SH-SY5Y (cell line): ENCODE measurements at regions not wholly inside any gene's neighbourhood (a gene's known extent, or its start where the extent isn't known, plus 50 kb on each side); places are given as distances from the start of the nearest gene placed in this dataset.

ENCODE experiments used
- GATA2 ChIP-seq: IDR thresholded peaks from 2 replicates; pipeline ENCODE4 v1.6.1; 2011; ENCODE audit warnings: mild to moderate bottlenecking, low read depth, low read length
- GATA3 ChIP-seq: IDR thresholded peaks from 2 replicates; pipeline ENCODE4 v1.6.1; 2011; ENCODE audit warnings: low read depth, mild to moderate bottlenecking, low read length, moderate library complexity

DNA sequence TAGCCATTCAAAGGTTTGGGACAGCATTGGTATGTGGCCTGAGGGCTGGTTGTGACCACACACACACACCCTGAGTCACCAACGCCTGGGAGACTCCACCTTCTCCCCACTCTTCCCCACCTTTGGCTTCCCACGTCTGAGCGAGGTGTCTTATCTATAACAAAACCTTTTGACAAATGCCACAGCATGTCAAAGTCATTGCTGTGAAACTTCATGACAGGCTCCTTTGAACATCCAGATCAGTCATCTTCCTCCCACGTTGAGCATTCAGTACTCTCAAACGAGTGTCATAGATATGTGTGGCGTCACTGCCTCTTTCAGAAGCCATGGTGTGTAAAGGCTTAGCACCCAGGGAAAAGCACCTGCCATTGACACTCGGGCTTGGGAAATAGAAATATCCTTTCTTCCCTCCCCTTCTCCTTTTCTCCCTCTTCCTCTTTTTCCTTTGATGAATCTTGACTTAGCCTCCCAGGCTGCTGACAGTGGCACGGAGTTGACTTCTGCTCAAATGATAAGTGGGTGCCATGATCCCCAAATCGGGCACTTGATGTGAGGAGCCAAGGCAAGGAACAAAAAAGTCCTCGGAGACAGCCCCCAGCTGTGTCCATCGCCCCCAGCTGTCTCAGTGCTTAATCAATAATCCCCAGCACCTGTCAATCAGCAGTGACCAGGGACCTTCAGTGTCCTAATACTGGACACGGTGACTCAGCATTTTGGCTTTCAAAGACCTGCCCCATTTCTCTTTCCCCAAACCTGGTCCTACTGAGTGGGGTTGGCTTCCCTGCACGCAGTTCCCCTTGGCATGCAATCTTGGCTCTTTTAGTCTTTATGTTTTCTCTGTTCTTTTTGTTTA is 114.8 kb downstream of the FGF18 start:
- no peak for TF ChIP-seq GATA3
- TF ChIP-seq GATA2: no peak

DNA sequence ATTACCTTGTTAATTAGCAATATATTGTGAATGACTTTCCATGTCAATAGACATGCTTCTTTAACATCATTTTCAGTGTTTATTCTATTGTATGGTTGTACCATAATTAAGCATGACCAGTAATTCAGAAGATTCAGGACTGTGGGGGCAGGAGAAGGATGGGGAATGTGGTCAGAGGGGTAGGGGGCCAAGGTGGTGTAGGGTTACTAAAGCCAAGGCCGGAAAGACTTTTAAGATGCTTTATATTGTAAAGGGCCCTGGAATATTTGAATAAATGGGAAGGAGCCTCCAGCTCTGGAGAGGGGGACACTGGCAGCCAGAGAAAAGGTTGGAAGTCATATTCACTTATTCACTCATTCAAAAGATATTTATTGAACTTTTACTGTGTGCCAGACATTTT is 115.7 kb downstream of the FGF18 start:
- TF ChIP-seq GATA2 (no peak), GATA3 (no peak)

DNA sequence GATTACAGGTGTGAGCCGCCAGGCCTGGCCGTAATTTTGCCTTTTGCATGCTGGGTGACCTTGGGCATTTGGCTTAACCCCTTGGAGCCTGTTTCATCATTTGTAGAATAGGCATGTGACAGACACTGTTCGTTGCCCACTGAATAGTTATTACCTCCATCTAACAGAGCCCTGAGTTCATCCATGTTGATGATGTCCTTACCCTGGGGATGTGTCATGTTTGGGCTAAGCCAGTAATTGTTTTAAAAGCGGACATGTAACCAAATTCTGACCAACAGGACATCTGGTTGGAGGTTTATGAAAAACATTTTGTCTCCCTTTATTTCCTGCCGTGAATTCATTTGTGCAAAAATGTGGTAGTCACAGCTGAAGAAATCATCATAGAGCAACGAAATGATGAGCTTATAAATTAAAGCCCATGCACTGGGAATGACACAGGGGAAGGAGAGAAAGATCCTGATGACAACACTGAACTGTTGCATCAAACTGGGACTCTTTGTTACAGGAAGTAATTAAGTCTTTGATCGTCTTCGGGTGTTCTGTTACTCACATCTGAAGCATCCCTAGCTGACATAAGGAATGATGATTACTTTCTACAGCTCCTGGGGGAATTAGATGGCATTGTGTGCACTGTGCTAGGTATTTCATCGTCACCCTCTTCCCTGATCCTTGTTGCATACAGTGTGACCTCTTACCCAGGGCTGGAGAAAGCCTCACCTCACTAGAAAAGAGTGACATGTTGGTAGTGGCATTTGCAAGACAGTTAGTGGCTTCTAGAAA is 117.8 kb downstream of the FGF18 start:
- no peak for TF ChIP-seq GATA2

DNA sequence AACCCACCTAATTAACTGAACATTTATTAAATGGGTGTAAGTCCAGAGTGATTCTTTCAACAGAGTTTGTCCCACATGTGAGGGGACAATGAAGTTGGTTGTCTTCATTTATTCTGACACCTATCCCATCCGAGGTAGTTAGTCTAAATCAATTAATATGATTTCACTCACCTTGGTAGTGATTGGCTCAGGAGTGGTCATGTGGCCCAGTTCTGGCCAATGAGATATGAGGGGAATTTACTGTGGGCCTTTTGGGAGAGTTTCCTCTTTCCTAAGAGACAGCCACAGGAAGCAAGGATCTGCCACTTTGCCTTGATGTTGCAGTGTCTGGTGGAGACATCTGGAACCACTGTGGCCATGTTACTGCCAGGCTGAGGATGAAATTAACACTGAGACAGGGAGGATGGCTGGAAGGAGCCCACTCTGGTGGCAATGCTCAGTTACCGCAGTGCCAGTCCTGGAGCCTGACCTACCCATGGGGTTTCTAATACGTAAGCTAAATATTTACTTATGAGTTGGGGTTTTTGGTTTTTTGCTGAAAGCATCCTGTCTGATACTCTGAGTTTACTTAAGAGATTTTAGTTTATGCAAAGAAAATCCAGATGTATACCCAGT is 118.6 kb downstream of the FGF18 start:
- no peak for TF ChIP-seq GATA3
- TF ChIP-seq GATA2: no peak

DNA sequence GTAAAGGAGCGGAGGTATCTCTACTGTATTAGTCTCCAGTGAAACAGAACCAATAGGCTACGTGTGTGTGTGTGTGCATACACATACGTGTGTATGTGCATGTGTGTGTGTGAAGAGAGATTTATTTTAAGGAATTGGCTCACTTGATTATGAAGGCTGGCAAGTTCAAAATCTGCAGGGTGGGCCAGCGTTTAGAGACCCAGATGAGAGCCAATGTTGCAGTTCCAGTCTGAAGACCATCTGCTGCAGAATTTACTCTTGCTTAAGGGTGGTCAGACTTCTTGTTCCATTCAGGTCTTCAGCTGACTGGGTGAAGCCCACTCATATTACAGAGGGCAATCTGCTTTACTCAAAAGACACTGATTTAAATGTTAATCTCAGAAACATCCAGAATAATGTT is 119.2 kb downstream of the FGF18 start:
- TF ChIP-seq GATA2: no peak
- TF ChIP-seq GATA3: no peak

DNA sequence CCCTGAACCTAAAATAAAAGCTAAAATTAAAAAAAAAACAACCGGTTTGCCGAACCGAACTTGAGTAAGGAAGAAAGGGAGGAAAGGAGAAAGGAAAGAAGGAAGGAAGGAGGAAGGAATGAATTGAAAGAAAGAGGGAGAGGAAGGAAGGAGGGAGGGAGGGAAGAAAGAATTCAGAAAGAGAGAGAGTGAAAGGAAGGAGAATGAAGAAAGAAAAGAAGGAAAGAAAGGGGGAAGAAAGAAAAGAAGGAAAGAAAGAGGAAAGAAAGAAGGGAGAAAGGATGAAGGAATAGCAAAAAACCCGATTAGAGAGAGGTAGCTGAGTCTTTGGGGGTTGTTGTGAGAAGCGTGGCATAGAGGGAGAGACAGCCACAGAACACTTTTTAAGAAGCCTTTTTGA is 121.4 kb downstream of the FGF18 start:
- TF ChIP-seq GATA3 (no peak), GATA2 (no peak)

DNA sequence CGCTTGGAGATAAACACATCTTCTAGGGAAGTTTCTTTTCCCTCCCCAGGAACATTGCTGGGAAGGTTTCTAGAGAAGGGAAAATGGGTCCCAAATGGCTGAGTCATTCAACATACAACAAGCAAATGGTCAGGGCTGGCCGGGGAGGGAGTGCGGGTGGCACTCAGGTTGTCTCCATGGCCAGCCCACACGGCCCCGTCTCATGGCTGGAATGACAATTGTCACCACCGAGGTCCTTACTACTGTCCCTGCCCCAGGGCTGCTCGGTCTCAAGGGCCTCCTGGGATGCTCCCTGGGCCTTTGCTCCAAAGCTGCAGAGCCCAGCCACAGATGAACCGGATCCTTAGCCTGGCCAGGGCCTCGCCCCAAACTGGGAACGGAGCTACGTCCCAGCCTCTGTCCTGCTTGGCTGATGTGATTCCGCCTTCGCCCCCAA is 121.9 kb downstream of the FGF18 start:
- no peak for TF ChIP-seq GATA2
- TF ChIP-seq GATA3: no peak

DNA sequence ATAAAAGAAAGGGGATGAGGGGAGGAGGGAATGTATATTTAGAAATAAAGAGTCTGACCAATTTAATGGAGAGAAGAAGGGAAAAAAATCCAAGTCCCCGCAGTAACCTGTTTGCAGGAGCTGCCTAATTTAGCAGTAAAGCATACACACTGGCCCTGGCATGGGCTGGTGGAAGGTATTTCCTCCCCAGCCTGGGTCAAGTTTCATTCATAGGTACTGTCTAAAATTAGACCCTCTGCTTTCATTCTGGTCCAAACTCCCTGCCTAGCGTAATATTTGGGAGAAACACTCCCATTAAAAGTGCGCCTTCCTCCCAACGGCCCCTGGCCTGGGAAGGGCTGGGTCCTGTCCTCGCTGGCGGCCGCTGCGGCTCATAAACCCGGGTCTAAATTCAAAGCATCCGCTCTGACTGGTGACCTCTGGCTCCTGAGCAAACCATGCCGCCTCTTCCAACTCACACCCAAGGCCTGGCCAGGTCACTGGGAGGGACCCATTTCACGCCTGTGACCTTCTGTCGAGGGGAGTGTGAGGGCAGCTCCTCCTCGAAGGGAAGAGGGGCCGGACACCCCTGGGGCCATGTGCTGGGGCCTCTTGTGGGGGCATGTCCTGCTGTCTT is 123.2 kb downstream of the FGF18 start:
- TF ChIP-seq GATA3 (no peak), GATA2 (no peak)

DNA sequence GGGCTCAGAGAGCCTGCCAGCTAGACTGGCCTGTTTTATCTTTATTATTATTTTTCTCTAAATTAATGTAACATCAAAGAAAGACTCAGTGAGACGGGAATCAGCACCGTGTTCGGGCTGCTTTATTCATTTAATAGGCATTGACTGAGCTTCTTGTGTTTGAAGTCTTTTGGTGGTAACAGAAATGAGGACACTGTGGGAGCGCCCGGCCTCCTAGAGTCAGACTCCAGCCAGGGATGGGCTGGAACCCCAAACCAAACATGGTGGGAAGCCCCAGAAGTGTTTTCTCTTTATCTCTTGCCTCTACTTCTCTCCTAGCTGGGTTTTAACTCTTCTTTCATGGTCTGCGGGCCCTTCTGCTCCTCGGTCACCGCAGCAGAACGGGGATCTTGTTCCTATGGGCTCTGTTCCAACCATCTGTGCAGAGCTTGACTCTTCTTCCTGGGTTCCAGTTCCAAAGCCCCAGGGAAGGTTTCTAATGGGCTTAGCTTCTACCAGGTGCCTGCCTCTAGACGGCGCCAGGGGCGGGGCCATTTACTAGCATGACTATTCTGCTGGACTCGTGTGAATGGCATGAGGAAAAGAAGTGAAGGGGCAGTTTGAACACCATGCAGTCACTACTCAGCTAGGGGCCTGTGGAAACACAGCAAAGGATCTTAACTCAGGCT is 123.8 kb downstream of the FGF18 start:
- TF ChIP-seq GATA2 (no peak), GATA3 (no peak)

DNA sequence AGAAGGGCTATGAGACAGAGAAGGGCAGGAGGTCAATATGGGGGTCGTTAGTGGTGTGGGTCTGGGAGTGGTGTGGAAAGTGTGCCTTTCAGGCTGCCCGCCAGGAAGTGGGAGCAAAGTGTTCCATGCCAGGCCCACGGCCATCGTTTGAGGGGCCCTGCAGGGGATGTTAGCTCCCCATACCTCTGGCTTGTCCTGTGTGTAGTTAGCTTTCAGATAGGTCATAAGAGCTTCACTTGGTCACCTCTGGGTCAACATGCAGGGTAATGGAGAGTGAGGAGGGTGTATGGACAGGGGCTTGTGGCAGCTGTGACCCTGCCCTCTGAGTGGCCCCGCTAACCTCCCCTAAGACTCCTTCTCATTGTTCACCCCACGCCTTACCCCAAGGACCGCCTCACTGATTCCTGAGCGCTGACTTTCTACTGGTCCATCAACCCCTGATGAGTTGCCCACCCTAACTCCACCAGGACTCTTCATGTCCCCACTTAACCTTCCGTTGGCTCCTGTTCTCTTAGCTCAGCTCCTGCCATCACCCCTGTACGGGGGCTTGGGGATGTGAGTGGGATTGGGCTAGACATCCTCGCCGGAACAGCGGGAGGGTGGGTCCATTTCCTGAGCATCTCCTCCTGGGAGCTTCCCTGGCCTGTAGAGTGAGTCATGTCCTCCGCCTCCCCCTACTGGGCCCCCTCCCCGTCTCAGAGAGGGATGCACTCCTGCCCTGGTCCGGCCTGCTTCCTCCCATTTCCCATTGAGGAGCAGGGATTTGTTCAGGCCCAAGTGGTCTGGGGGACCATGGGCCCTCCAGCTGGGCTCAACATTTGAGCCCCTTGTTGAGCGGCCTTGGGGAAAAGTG is 125.7 kb downstream of the FGF18 start:
- no peak for TF ChIP-seq GATA2
- no peak for TF ChIP-seq GATA3

DNA sequence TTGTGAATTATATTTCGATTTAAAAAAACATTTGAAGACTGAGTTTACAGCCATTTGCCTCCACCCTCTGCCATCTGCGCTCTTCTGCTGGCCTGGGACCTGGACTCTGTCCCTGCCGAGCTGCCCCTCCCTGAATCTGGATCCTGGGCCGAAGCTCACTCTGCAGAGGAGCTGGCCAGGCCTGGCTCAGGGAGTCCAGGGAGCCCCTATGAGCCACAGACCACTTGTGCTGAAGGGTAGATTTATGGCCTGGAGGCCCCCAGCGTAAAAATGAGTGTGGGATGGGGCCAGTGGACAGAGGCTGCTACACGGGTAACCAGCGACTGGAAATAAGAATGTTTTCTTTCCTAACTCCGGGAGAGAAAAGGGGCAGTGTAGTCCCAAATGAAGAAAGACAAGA is 129.8 kb downstream of the FGF18 start:
- TF ChIP-seq GATA3 (no peak), GATA2 (no peak)

DNA sequence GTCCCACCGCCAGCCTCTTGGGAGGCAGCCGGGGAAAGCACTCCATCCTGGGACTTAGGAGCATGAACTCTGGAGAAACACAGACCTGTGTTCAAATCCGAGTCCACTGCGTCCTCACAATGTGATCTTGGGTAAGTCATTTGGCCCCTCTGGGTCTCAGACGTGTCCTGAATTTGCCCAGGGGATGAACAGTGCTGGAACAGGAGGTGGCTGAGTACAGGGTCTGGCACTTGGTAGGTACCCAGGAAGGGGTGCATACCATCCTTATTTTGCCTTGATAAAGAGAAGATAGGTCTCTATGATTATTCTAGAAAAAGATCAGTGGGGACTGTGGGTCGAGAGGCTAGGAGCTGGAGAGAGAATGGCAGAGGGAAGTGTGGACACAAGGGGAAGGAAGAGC is 135.7 kb downstream of the FGF18 start:
- no peak for TF ChIP-seq GATA3

DNA sequence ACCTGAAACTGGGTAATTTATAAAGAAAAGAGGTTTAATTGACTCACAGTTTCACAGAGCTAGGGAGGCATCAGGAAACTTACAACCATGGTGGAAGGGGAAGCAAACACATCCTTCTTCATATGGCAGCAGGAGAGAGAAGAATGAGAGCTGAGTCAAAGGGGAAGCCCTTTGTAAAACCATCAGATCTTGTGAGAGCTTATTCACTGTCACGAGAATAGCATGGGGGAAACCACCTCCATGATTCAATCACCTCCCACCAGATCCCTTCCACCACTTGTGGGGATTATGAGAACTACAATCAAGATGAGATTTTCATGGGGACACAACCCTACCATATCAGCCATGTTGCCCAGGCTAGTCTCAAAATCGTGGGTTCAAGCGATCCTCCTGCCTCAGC is 143.4 kb downstream of the FGF18 start:
- TF ChIP-seq GATA2 (no peak), GATA3 (no peak)

DNA sequence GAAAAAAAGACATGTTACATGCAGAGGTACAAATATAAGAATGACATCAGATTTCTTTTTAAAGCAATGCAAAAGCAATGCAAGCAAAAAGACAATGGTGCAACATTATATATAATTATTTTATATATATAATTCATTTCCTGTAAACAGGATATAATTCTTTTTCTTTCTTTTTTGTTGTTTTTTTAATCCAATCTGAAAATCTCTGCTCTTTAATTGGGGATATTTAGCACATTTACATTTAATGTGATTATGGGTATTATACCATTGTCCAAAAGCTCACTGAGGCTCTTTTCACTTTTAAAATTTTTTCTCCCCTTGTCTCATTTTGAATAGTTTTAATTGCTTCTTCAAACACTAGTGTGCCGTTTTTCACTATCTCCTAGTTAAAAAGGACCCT is 148.9 kb downstream of the FGF18 start:
- no peak for TF ChIP-seq GATA2
- TF ChIP-seq GATA3: no peak
